H1 (cell line): ENCODE measurements at regions not wholly inside any gene's neighbourhood (a gene's known extent, or its start where the extent isn't known, plus 50 kb on each side); places are given as distances from the start of the nearest gene placed in this dataset.

Experiments used
- TF ChIP-seq, protein P1 (sequence below): IDR thresholded peaks from 2 replicates; pipeline ENCODE4 v1.6.1; 2012; ENCODE audit warnings: low read length, inconsistent platforms

DNA sequence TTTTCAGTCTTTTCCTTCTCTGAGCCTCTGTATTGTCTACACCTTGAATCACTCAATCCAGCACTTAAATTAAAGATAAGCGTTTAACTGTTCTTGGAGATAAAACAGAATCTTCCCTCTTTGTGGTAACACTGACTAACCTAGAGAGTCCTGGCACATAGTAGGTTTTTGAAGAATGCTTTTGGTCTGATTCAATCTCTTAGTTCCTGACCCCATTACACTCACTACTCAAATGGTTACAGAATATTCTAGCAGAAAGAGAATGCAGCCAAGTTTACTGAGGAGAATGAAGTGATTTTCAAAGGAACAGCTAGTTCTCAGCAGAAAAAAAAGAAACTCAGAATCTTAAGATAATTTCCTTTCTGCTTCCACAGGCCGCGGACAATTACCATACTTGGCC is 309.2 kb upstream of the PRMT6 start (continued):
- TF ChIP-seq, protein P1, sequence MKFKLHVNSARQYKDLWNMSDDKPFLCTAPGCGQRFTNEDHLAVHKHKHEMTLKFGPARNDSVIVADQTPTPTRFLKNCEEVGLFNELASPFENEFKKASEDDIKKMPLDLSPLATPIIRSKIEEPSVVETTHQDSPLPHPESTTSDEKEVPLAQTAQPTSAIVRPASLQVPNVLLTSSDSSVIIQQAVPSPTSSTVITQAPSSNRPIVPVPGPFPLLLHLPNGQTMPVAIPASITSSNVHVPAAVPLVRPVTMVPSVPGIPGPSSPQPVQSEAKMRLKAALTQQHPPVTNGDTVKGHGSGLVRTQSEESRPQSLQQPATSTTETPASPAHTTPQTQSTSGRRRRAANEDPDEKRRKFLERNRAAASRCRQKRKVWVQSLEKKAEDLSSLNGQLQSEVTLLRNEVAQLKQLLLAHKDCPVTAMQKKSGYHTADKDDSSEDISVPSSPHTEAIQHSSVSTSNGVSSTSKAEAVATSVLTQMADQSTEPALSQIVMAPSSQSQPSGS: no peak
